K562 (cell line): ENCODE measurements at regions not wholly inside any gene's neighbourhood (a gene's known extent, or its start where the extent isn't known, plus 50 kb on each side); places are given as distances from the start of the nearest gene placed in this dataset.

Source experiments
- ATAC-seq: fragments of 200-7000 bp; cut with Tn5 transposase; 3 replicates; pipeline ENCODE4 v1.9.1; 2020; ENCODE audit warnings: moderate library complexity
- BruUV-seq: library from RNA; stranded (reverse); fragments of 400-500 nt; replicated peaks from 2 replicates; lab custom pipeline; 2021; lab: Mats Ljungman, UMichigan
- CTCF ChIA-PET: fragments of 300-600 bp; formaldehyde crosslinking; extraction: SDS; loops from one replicate; lab custom pipeline; 2021; ENCODE audit warnings: low intra/inter-chr PET ratio; lab: Yijun Ruan, JAX
- POLR2A ChIA-PET: fragments of 300-600, 350-650 bp; sonication (Branson Sonifier 250); formaldehyde crosslinking; extraction: SDS; loops from one replicate; lab custom pipeline; 2021; ENCODE audit warnings: antibody characterized with exemption, inconsistent platforms; lab: Yijun Ruan, JAX
- DNase-seq, 4 experiments: peaks; one replicate each; pipeline versions ENCODE4 v3.0.0 to v3.0.0-alpha.2; 2011 to 2018; ENCODE audit warnings: low spot score in 3 of 4, mixed read lengths in 3 of 4; ENCODE audit errors: extremely low read depth in 1 of 4
- FAIRE-seq: peaks from 2 replicates; lab custom pipeline; 2011; peaks lifted over from hg19 to GRCh38; lab: Jason Lieb, UNC
- H2AFZ ChIP-seq: 2 replicates; pipeline ENCODE4 v1.6.0; 2011; ENCODE audit warnings: low read depth, low read length, control low read depth, inconsistent platforms
- H3K27ac ChIP-seq: fragments of 200-600 bp; 3 replicates; pipeline ENCODE4 v1.8.0; 2011; ENCODE audit warnings: low read depth, mild to moderate bottlenecking, control low read depth, inconsistent platforms, low read length, moderate library complexity, mixed read lengths; ENCODE audit errors: extremely low read depth
- H3K27me3 ChIP-seq, 2 experiments: fragments of 300-600 bp in 1 of 2; 2 replicates in 1 of 2; 3 replicates in 1 of 2; pipeline versions ENCODE4 v1.6.0 to v1.8.0; 2011; ENCODE audit warnings: inconsistent platforms in 2 of 2, low read length in 2 of 2, mild to moderate bottlenecking in 1 of 2, mixed read lengths in 1 of 2, moderate library complexity in 1 of 2; ENCODE audit not compliant: control insufficient read depth in 2 of 2, insufficient read depth in 2 of 2
- H3K36me3 ChIP-seq: fragments of 300-600 bp; 3 replicates; pipeline ENCODE4 v1.8.0; 2011; ENCODE audit warnings: mild to moderate bottlenecking, low read length, inconsistent platforms; ENCODE audit not compliant: control insufficient read depth, insufficient read depth
- H3K4me1 ChIP-seq, 2 experiments: fragments of 200-600 bp in 1 of 2; replicated peaks in 1 of 2; 2 replicates in 1 of 2; 3 replicates in 1 of 2; pipeline versions ENCODE4 v1.5.1 to v1.8.0; 2011; ENCODE audit warnings: inconsistent platforms in 2 of 2, low read length in 2 of 2, mild to moderate bottlenecking in 1 of 2, mixed read lengths in 1 of 2, moderate library complexity in 1 of 2; ENCODE audit not compliant: control insufficient read depth in 2 of 2, insufficient read depth in 2 of 2
- H3K4me2 ChIP-seq: 2 replicates; pipeline ENCODE4 v1.6.1; 2011; ENCODE audit warnings: low read length, control low read depth, inconsistent platforms, mixed read lengths; ENCODE audit not compliant: insufficient read depth
- H3K4me3 ChIP-seq: fragments of 200-600 bp; sonication (generic), shearing (Covaris generic); 2 replicates; pipeline ENCODE4 v1.5.1; 2016; ENCODE audit warnings: control low read depth, inconsistent platforms
- H3K79me2 ChIP-seq: fragments of 200-600 bp; 3 replicates; pipeline ENCODE4 v1.8.0; 2011; ENCODE audit warnings: low read length, inconsistent platforms; ENCODE audit not compliant: control insufficient read depth, insufficient read depth
- H3K9ac ChIP-seq, 2 experiments: 2 replicates each; pipeline versions ENCODE4 v1.6.0 to v1.6.1; 2011; ENCODE audit warnings: low read depth in 2 of 2, low read length in 2 of 2, control low read depth in 1 of 2, inconsistent platforms in 1 of 2, mild to moderate bottlenecking in 1 of 2, mixed read lengths in 1 of 2; ENCODE audit not compliant: insufficient read depth in 1 of 2
- H3K9me1 ChIP-seq: one replicate; pipeline ENCODE4 v1.6.0; 2011; ENCODE audit warnings: inconsistent platforms, mild to moderate bottlenecking, low read length, moderate library complexity; ENCODE audit not compliant: control insufficient read depth, insufficient read depth
- H3K9me3 ChIP-seq: replicated peaks from 2 replicates; pipeline ENCODE4 v1.5.1; 2011; ENCODE audit warnings: low read depth, low read length, inconsistent platforms; ENCODE audit not compliant: control insufficient read depth, insufficient read depth
- H4K20me1 ChIP-seq: replicated peaks from 2 replicates; pipeline ENCODE4 v1.6.1; 2011; ENCODE audit warnings: low read length, inconsistent platforms, mixed read lengths; ENCODE audit not compliant: control insufficient read depth, insufficient read depth
- CEBPB ChIP-seq: fragments of 450-650 bp; IDR thresholded peaks from 2 replicates; pipeline ENCODE4 v1.6.1; 2016; ENCODE audit warnings: missing genetic modification characterization, missing compliant biosample characterization
- DNMT1 ChIP-seq: fragments of 450-650 bp; IDR thresholded peaks from 2 replicates; pipeline ENCODE4 v1.6.1; 2016; ENCODE audit warnings: antibody characterized with exemption, mild to moderate bottlenecking
- MAZ ChIP-seq, 2 experiments: fragments of 450-650 bp in 1 of 2; sonication (generic) in 1 of 2; formaldehyde crosslinking; IDR thresholded peaks in 1 of 2; conservative IDR thresholded peaks in 1 of 2; 2 replicates each; pipeline versions ENCODE4 v1.4.0 to v1.5.0; 2020; ENCODE audit warnings: mild to moderate bottlenecking in 1 of 2, missing genetic modification reagents in 1 of 2
- PHF21A ChIP-seq: fragments of 450-650 bp; IDR thresholded peaks from 2 replicates; pipeline ENCODE4 v1.6.1; 2017; ENCODE audit warnings: low read depth, borderline replicate concordance
- RHOXF2B ChIP-seq: fragments of 250-450 bp; sonication (Bioruptor Pico); conservative IDR thresholded peaks from 2 replicates; pipeline ENCODE4 v1.5.1; 2021
- SRSF9 ChIP-seq: fragments of 200-400 bp; formaldehyde crosslinking; IDR thresholded peaks from 2 replicates; pipeline ENCODE4 v1.6.1; 2017; ENCODE audit warnings: low read depth, low read length, borderline replicate concordance
- WGBS: fragments of 100-300 bp; shearing (Covaris generic); methylation state at CpG from one replicate; pipeline ENCODE4 v1.1.6; 2016; ENCODE audit warnings: low coverage, mixed read lengths; ENCODE audit not compliant: insufficient coverage; ENCODE audit errors: missing lambda C conversion rate; 5-methylcytosine and 5-hydroxymethylcytosine counted together
- in situ Hi-C: fragments of 300-500 bp; cut with MboI; formaldehyde crosslinking; loops from 4 replicates; pipeline ENCODE4 v1.15.0; 2018; ENCODE audit warnings: inconsistent platforms, mixed read lengths
- intact Hi-C: fragments of 100-400 bp; cut with micrococcal nuclease; formaldehyde crosslinking; loops from 2 replicates; pipeline ENCODE4 v1.14.2; 2022
- TF ChIP-seq, protein P1 (sequence below), 2 experiments: IDR thresholded peaks; 2 replicates each; pipeline ENCODE4 v1.6.1; 2012; ENCODE audit warnings: improper control_type of control experiment in 2 of 2, low read depth in 2 of 2, low read length in 2 of 2, borderline replicate concordance in 1 of 2
- TF ChIP-seq, protein P2 (sequence below): sonication (generic); formaldehyde crosslinking; IDR thresholded peaks from 2 replicates; pipeline ENCODE4 v1.8.0; 2022; ENCODE audit warnings: mild to moderate bottlenecking, missing genetic modification reagents
- TF ChIP-seq, protein P3 (sequence below): sonication (generic); formaldehyde crosslinking; IDR thresholded peaks from 2 replicates; pipeline ENCODE4 v1.9.0; 2022; ENCODE audit warnings: mild to moderate bottlenecking, missing genetic modification reagents
- TF ChIP-seq, protein P4 (sequence below), 2 experiments: fragments of 450-650 bp; formaldehyde crosslinking in 1 of 2; IDR thresholded peaks; 2 replicates each; pipeline versions ENCODE4 v1.4.0 to v1.6.1; 2014 to 2020; ENCODE audit warnings: mild to moderate bottlenecking in 2 of 2, borderline replicate concordance in 1 of 2, low read depth in 1 of 2

DNA sequence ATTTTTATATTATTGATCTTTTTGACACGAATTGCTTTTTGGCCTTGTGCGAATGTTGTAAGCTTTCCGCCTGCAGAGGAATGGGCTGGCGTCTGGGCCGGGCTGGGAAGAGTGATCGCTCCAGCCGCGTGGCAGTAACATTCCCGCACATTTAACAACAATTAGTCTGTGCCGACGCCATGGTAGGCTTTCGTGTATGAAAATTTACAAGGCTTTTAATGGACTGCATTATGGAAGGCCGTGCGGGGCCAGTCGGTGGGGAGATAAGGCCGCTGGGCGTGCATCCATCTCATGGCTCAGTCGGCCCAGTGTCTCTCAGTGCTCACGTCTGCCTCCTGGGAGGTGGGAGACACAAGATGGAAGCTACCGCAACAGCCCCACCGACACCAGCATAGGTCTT lies 142.2 kb downstream of the PHETA1 start:
- peaks cover 11 to 60% of the 10 kb centered on the region in 2 experiments for H3K27me3 ChIP-seq
- no peak overlapping the region for H3K27ac ChIP-seq
- TF ChIP-seq, protein P1, sequence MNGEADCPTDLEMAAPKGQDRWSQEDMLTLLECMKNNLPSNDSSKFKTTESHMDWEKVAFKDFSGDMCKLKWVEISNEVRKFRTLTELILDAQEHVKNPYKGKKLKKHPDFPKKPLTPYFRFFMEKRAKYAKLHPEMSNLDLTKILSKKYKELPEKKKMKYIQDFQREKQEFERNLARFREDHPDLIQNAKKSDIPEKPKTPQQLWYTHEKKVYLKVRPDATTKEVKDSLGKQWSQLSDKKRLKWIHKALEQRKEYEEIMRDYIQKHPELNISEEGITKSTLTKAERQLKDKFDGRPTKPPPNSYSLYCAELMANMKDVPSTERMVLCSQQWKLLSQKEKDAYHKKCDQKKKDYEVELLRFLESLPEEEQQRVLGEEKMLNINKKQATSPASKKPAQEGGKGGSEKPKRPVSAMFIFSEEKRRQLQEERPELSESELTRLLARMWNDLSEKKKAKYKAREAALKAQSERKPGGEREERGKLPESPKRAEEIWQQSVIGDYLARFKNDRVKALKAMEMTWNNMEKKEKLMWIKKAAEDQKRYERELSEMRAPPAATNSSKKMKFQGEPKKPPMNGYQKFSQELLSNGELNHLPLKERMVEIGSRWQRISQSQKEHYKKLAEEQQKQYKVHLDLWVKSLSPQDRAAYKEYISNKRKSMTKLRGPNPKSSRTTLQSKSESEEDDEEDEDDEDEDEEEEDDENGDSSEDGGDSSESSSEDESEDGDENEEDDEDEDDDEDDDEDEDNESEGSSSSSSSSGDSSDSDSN (IDR thresholded peaks at IDR 0.05; ENCODE audit: borderline replicate concordance in 1 of 2, low read depth in 2 of 2, low read length in 2 of 2): no peak
- TF ChIP-seq DNMT1 (no peak), SRSF9 (no peak), RHOXF2B (no peak), MAZ (CRISPR knock-in tag; conservative IDR thresholded peaks at IDR 0.05 in 1 of 2, IDR thresholded peaks at IDR 0.05 in 1 of 2) (no peak), PHF21A (no peak), CEBPB (tag) (no peak)
- TF ChIP-seq, protein P2, sequence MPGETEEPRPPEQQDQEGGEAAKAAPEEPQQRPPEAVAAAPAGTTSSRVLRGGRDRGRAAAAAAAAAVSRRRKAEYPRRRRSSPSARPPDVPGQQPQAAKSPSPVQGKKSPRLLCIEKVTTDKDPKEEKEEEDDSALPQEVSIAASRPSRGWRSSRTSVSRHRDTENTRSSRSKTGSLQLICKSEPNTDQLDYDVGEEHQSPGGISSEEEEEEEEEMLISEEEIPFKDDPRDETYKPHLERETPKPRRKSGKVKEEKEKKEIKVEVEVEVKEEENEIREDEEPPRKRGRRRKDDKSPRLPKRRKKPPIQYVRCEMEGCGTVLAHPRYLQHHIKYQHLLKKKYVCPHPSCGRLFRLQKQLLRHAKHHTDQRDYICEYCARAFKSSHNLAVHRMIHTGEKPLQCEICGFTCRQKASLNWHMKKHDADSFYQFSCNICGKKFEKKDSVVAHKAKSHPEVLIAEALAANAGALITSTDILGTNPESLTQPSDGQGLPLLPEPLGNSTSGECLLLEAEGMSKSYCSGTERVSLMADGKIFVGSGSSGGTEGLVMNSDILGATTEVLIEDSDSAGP: no peak
- TF ChIP-seq, protein P3, sequence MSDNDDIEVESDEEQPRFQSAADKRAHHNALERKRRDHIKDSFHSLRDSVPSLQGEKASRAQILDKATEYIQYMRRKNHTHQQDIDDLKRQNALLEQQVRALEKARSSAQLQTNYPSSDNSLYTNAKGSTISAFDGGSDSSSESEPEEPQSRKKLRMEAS: no peak
- TF ChIP-seq, protein P4, sequence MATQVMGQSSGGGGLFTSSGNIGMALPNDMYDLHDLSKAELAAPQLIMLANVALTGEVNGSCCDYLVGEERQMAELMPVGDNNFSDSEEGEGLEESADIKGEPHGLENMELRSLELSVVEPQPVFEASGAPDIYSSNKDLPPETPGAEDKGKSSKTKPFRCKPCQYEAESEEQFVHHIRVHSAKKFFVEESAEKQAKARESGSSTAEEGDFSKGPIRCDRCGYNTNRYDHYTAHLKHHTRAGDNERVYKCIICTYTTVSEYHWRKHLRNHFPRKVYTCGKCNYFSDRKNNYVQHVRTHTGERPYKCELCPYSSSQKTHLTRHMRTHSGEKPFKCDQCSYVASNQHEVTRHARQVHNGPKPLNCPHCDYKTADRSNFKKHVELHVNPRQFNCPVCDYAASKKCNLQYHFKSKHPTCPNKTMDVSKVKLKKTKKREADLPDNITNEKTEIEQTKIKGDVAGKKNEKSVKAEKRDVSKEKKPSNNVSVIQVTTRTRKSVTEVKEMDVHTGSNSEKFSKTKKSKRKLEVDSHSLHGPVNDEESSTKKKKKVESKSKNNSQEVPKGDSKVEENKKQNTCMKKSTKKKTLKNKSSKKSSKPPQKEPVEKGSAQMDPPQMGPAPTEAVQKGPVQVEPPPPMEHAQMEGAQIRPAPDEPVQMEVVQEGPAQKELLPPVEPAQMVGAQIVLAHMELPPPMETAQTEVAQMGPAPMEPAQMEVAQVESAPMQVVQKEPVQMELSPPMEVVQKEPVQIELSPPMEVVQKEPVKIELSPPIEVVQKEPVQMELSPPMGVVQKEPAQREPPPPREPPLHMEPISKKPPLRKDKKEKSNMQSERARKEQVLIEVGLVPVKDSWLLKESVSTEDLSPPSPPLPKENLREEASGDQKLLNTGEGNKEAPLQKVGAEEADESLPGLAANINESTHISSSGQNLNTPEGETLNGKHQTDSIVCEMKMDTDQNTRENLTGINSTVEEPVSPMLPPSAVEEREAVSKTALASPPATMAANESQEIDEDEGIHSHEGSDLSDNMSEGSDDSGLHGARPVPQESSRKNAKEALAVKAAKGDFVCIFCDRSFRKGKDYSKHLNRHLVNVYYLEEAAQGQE (IDR thresholded peaks at IDR 0.05; ENCODE audit: borderline replicate concordance): no peak
- TF ChIP-seq, protein P4 (CRISPR knock-in tag; IDR thresholded peaks at IDR 0.05; ENCODE audit: low read depth): no peak

More for the DNA sequence above, 142.2 kb downstream of the PHETA1 start:
- in situ Hi-C loops: no loop called here
- BruUV-seq: no TSS peak
- Histone ChIP-seq H3K4me3 (no peak overlapping the region), H3K9ac (peak overlapping the region in 1 of 2 experiments; percentile 45; a peak in 1 of 4 replicates), H3K36me3 (no peaks in the 10 kb centered on the region), H3K4me2 (no peak overlapping the region), H2AFZ (no peak overlapping the region), H3K79me2 (no peaks in the 10 kb centered on the region), H3K4me1 (no peaks in the 10 kb centered on the region; a peak in 1 of 5 replicates), H3K9me3 (no peaks in the 10 kb centered on the region), H3K9me1 (no peaks in the 10 kb centered on the region), H4K20me1 (peaks cover 17% of the 10 kb centered on the region)
- DNase-seq (no peak), ATAC-seq (no peak), FAIRE-seq (no peak)
- POLR2A ChIA-PET: no interaction called here
- CTCF ChIA-PET: no interaction called here
- intact Hi-C loops: no loop called here
- WGBS: 2% methylated on average over 20 of the region's 21 CpGs
